WTC11 (cell line): ENCODE measurements at regions not wholly inside any gene's neighbourhood (a gene's known extent, or its start where the extent isn't known, plus 50 kb on each side); places are given as distances from the start of the nearest gene placed in this dataset.

Experiments
- ATAC-seq: fragments of 200-7000 bp; cut with Tn5 transposase; 2 replicates; pipeline ENCODE4 v1.10.0; 2021; ENCODE audit warnings: mild to moderate bottlenecking, moderate library complexity
- CTCF ChIA-PET: fragments of 300-600 bp; sonication (Branson Sonifier 250); formaldehyde crosslinking; loops from one replicate; lab custom pipeline; 2021; ENCODE audit warnings: antibody characterized with exemption; lab: Charles Lee
- POLR2A ChIA-PET: fragments of 350-600 bp; sonication (Branson Sonifier 250); formaldehyde crosslinking; loops from one replicate; lab custom pipeline; 2021; ENCODE audit warnings: antibody characterized with exemption; lab: Charles Lee
- DNase-seq: peaks from one replicate; pipeline ENCODE4 v3.0.0; 2021; ENCODE audit warnings: low spot score
- H3K27ac Mint-ChIP-seq: 2 replicates; pipeline ENCODE4 v1.8.0; 2021; ENCODE audit warnings: mixed read lengths
- H3K27me3 Mint-ChIP-seq: 2 replicates; pipeline ENCODE4 v1.8.0; 2021; ENCODE audit warnings: low read depth, mild to moderate bottlenecking, moderate library complexity, mixed read lengths
- H3K36me3 Mint-ChIP-seq: 2 replicates; pipeline ENCODE4 v1.8.0; 2021; ENCODE audit warnings: mixed read lengths
- H3K4me1 Mint-ChIP-seq: 2 replicates; pipeline ENCODE4 v1.8.0; 2022; ENCODE audit warnings: mixed read lengths
- H3K4me3 Mint-ChIP-seq: 2 replicates; pipeline ENCODE4 v1.8.0; 2021; ENCODE audit warnings: mild to moderate bottlenecking, moderate library complexity, mixed read lengths
- H3K9me3 Mint-ChIP-seq: 2 replicates; pipeline ENCODE4 v1.8.0; 2021; ENCODE audit warnings: mixed read lengths
- ATF1 ChIP-seq: sonication (generic); formaldehyde crosslinking; IDR thresholded peaks from 2 replicates; pipeline ENCODE4 v1.8.1; 2023; ENCODE audit warnings: mild to moderate bottlenecking, moderate library complexity, missing genetic modification reagents
- ATF2 ChIP-seq: sonication (generic); formaldehyde crosslinking; IDR thresholded peaks from 2 replicates; pipeline ENCODE4 v1.8.1; 2022; ENCODE audit warnings: low read depth, missing genetic modification reagents, borderline replicate concordance
- CTCF ChIP-seq: fragments of 200-600 bp; IDR thresholded peaks from 2 replicates; pipeline ENCODE4 v1.8.0; 2022; ENCODE audit warnings: antibody characterized with exemption
- E2F5 ChIP-seq: sonication (generic); formaldehyde crosslinking; IDR thresholded peaks from 2 replicates; pipeline ENCODE4 v1.8.1; 2022; ENCODE audit warnings: mild to moderate bottlenecking, moderate library complexity, missing genetic modification reagents
- ELF4 ChIP-seq: sonication (generic); formaldehyde crosslinking; IDR thresholded peaks from 2 replicates; pipeline ENCODE4 v1.8.1; 2022; ENCODE audit warnings: low read depth, mild to moderate bottlenecking, moderate library complexity, missing genetic modification reagents
- ETV6 ChIP-seq: sonication (generic); formaldehyde crosslinking; IDR thresholded peaks from 2 replicates; pipeline ENCODE4 v1.8.1; 2022; ENCODE audit warnings: mild to moderate bottlenecking, missing genetic modification reagents
- IRF1 ChIP-seq: sonication (generic); formaldehyde crosslinking; IDR thresholded peaks from 2 replicates; pipeline ENCODE4 v1.8.0; 2023; ENCODE audit warnings: missing genetic modification reagents
- KAT7 ChIP-seq: sonication (generic); formaldehyde crosslinking; IDR thresholded peaks from 2 replicates; pipeline ENCODE4 v1.8.1; 2023; ENCODE audit warnings: missing genetic modification reagents, mild to moderate bottlenecking, borderline replicate concordance
- MYBL2 ChIP-seq: sonication (generic); formaldehyde crosslinking; IDR thresholded peaks from 2 replicates; pipeline ENCODE4 v1.8.1; 2023; ENCODE audit warnings: mild to moderate bottlenecking, moderate library complexity, missing genetic modification reagents
- NR3C1 ChIP-seq: sonication (generic); formaldehyde crosslinking; conservative IDR thresholded peaks from 2 replicates; pipeline ENCODE4 v1.8.1; 2023; ENCODE audit warnings: low read depth, mild to moderate bottlenecking, missing genetic modification reagents
- PRDM15 ChIP-seq: sonication (generic); formaldehyde crosslinking; IDR thresholded peaks from 2 replicates; pipeline ENCODE4 v1.8.0; 2022; ENCODE audit warnings: missing genetic modification reagents
- RELA ChIP-seq: sonication (generic); formaldehyde crosslinking; IDR thresholded peaks from 2 replicates; pipeline ENCODE4 v1.8.1; 2022; ENCODE audit warnings: missing genetic modification reagents, mild to moderate bottlenecking, borderline replicate concordance
- TEAD4 ChIP-seq: sonication (generic); formaldehyde crosslinking; IDR thresholded peaks from 2 replicates; pipeline ENCODE4 v1.8.0; 2022; ENCODE audit warnings: mild to moderate bottlenecking, missing genetic modification reagents
- ZNF263 ChIP-seq: sonication (generic); formaldehyde crosslinking; IDR thresholded peaks from 2 replicates; pipeline ENCODE4 v1.8.1; 2022; ENCODE audit warnings: low read depth, mild to moderate bottlenecking, moderate library complexity, missing genetic modification reagents
- ZNF512 ChIP-seq: sonication (generic); formaldehyde crosslinking; IDR thresholded peaks from 2 replicates; pipeline ENCODE4 v1.8.1; 2022; ENCODE audit warnings: missing genetic modification reagents, borderline replicate concordance
- ZNF671 ChIP-seq: fragments of 250-450 bp; sonication (Bioruptor Pico); IDR thresholded peaks from 2 replicates; pipeline ENCODE4 v1.8.0; 2021; ENCODE audit warnings: mild to moderate bottlenecking
- TF ChIP-seq, protein P1 (sequence below): sonication (generic); formaldehyde crosslinking; conservative IDR thresholded peaks from 2 replicates; pipeline ENCODE4 v1.8.1; 2022; ENCODE audit warnings: mild to moderate bottlenecking, missing genetic modification reagents
- TF ChIP-seq, protein P2 (sequence below): sonication (generic); formaldehyde crosslinking; IDR thresholded peaks from 2 replicates; pipeline ENCODE4 v1.8.1; 2023; ENCODE audit warnings: mild to moderate bottlenecking, moderate library complexity, missing genetic modification reagents

DNA sequence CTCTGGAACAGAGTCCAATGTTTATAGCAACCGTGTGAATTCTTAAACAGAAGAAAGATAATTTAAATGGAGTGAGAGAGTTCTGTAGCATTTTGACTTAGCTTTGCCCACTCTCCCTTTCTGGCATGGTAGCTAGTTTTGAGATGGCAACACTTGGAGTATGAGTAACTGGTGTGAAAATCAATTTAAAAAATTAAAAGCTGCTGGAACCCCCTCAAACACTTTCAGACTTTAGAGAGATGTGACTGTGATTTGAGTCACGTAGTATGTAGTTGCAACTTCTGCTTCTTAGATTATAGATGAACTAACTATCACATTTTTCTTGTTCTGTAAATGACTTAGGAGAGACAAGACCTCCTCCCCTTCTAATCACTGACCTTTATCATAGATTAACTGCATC is 2309.5 kb upstream of the C9orf72 start:
- Mint-ChIP-seq H3K36me3 (no peaks in the 10 kb centered on the region), H3K9me3 (no peaks in the 10 kb centered on the region), H3K27ac (no peak overlapping the region), H3K27me3 (no peaks in the 10 kb centered on the region), H3K4me3 (no peak overlapping the region), H3K4me1 (peaks cover 2% of the 10 kb centered on the region; the same call in 1 of the 2 replicates)
- TF ChIP-seq KAT7 (CRISPR knock-in tag): no peak
- TF ChIP-seq ZNF512 (CRISPR knock-in tag): no peak
- TF ChIP-seq E2F5 (CRISPR knock-in tag): no peak
- no peak for TF ChIP-seq TEAD4 (CRISPR knock-in tag)
- no peak for TF ChIP-seq ZNF263 (CRISPR knock-in tag)
- no peak for TF ChIP-seq PRDM15
- no peak for TF ChIP-seq MYBL2 (CRISPR knock-in tag)
- TF ChIP-seq, protein P1, sequence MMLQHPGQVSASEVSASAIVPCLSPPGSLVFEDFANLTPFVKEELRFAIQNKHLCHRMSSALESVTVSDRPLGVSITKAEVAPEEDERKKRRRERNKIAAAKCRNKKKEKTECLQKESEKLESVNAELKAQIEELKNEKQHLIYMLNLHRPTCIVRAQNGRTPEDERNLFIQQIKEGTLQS (CRISPR knock-in tag): no peak
- no peak for TF ChIP-seq ELF4 (CRISPR knock-in tag)
- no peak for TF ChIP-seq RELA (CRISPR knock-in tag)
- no peak for TF ChIP-seq IRF1 (CRISPR knock-in tag)
- TF ChIP-seq NR3C1 (CRISPR knock-in tag): no peak
- ATAC-seq: no peak
- no peak for DNase-seq
- CTCF ChIA-PET: no interaction called here
- POLR2A ChIA-PET: no interaction called here

GRCh38 chr9:29906065-29906464 is 2332.8 kb upstream of the C9orf72 start:
- Mint-ChIP-seq H3K4me3 (no peak overlapping the region), H3K4me1 (no peaks in the 10 kb centered on the region), H3K27ac (no peak overlapping the region), H3K27me3 (no peaks in the 10 kb centered on the region), H3K36me3 (no peaks in the 10 kb centered on the region), H3K9me3 (no peaks in the 10 kb centered on the region)
- CTCF ChIA-PET: no interaction called here
- no peak for DNase-seq
- no peak for ATAC-seq
- POLR2A ChIA-PET: no interaction called here
- TF ChIP-seq ETV6: no peak
- TF ChIP-seq CTCF: no peak
- TF ChIP-seq ZNF263 (CRISPR knock-in tag): no peak
- no peak for TF ChIP-seq ZNF671
- TF ChIP-seq, protein P2, sequence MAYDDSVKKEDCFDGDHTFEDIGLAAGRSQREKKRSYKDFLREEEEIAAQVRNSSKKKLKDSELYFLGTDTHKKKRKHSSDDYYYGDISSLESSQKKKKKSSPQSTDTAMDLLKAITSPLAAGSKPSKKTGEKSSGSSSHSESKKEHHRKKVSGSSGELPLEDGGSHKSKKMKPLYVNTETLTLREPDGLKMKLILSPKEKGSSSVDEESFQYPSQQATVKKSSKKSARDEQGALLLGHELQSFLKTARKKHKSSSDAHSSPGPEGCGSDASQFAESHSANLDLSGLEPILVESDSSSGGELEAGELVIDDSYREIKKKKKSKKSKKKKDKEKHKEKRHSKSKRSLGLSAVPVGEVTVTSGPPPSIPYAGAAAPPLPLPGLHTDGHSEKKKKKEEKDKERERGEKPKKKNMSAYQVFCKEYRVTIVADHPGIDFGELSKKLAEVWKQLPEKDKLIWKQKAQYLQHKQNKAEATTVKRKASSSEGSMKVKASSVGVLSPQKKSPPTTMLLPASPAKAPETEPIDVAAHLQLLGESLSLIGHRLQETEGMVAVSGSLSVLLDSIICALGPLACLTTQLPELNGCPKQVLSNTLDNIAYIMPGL: no peak
- no peak for TF ChIP-seq ATF2
- TF ChIP-seq MYBL2 (CRISPR knock-in tag): no peak
- no peak for TF ChIP-seq TEAD4 (CRISPR knock-in tag)
- no peak for TF ChIP-seq ATF1 (CRISPR knock-in tag)
